Uterus (tissue), 3 donors: ENCODE measurements at regions not wholly inside any gene's neighbourhood (a gene's known extent, or its start where the extent isn't known, plus 50 kb on each side); places are given as distances from the start of the nearest gene placed in this dataset.
"Not testable (repeated sequence)": the region's sequence is repeated elsewhere in the genome, so short reads cannot be mapped to it uniquely, and the experiment has no call there.

Source experiments
- DNase-seq, 2 donors: peaks; one replicate each; pipeline ENCODE4 v3.0.0-alpha.2; 2019 to 2020
- H3K27ac ChIP-seq, 2 donors: fragments of 200-600 bp; sonication (generic); 1 replicate in 1 of 2; 2 replicates in 1 of 2; pipeline ENCODE4 v1.5.1; 2016 to 2018
- H3K27me3 ChIP-seq, 2 donors: fragments of 200-600 bp; sonication (generic); one replicate each; pipeline ENCODE4 v1.5.1; 2018 to 2019; ENCODE audit warnings: control low read depth in 1 of 2
- H3K36me3 ChIP-seq, 2 donors: fragments of 200-600 bp; sonication (generic); one replicate each; pipeline ENCODE4 v1.5.1; 2019; ENCODE audit warnings: control low read depth in 1 of 2
- H3K4me1 ChIP-seq, 2 donors: fragments of 200-600 bp; sonication (generic); one replicate each; pipeline ENCODE4 v1.5.1; 2018 to 2019; ENCODE audit warnings: control low read depth in 1 of 2
- H3K4me3 ChIP-seq, 2 donors: fragments of 200-600 bp; sonication (generic); 1 replicate in 1 of 2; 2 replicates in 1 of 2; pipeline ENCODE4 v1.5.1; 2018 to 2019; ENCODE audit warnings: mild to moderate bottlenecking in 1 of 2
- H3K9me3 ChIP-seq, 2 donors: fragments of 200-600 bp; sonication (generic); one replicate each; pipeline ENCODE4 v1.5.1; 2019; ENCODE audit warnings: control low read depth in 1 of 2
- CTCF ChIP-seq, 4 experiments: fragments of 200-600 bp in 2 of 4; fragments of 450-650 bp in 2 of 4; sonication (generic) in 2 of 4; IDR thresholded peaks; one replicate each; pipeline ENCODE4 v1.5.1; 2016 to 2019; ENCODE audit warnings: antibody characterized with exemption in 4 of 4, mild to moderate bottlenecking in 2 of 4, moderate library complexity in 1 of 4
- POLR2A ChIP-seq, 2 donors: fragments of 450-650 bp; IDR thresholded peaks; one replicate each; pipeline ENCODE4 v1.6.1; 2016; ENCODE audit warnings: antibody characterized with exemption in 2 of 2, mild to moderate bottlenecking in 1 of 2, moderate library complexity in 1 of 2
- intact Hi-C: fragments of 100-400 bp; cut with DNase I; formaldehyde crosslinking; loops from one replicate; pipeline ENCODE4 v1.15.1; 2023; ENCODE audit warnings: low total_unique reads
- donor health status: DM: yes; HTN: yes; CAD: no.

- no peaks in the 10 kb centered on the region for H3K27me3 ChIP-seq
- no peaks in the 10 kb centered on the region for H3K4me1 ChIP-seq
- no peak overlapping the region for H3K4me3 ChIP-seq
- DNase-seq: no peak
- no peaks in the 10 kb centered on the region for H3K36me3 ChIP-seq
- no peaks in the 10 kb centered on the region for H3K9me3 ChIP-seq
- no peak overlapping the region for H3K27ac ChIP-seq
- TF ChIP-seq POLR2A (IDR thresholded peaks at IDR 0.05) (no peak), CTCF (IDR thresholded peaks at IDR 0.05) (no peak)
- intact Hi-C loops: no loop called here
Observed at GRCh38 chr3:162710332-162711112, 1213.9 kb downstream of the OTOL1 start.

DNA sequence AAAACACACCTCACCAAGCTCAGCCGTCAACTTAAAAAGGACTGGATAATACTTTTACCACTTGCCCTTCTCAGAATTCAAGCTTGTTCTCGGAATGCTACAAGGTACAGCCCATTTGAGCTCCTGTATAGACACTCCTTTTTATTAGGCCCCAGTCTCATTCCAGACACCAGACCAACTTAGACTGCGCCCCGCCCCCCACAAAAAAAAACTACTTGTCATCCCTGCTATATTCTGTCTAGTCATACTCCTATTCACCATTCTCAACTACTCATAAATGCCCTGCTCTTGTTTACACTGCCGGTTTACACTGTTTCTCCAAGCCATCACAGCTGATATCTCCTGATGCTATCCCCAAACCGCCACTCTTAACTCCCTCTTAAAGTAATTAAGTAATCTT, 1220.5 kb downstream of the OTOL1 start:
- H3K27ac ChIP-seq, H3K9me3 ChIP-seq, DNase-seq, H3K4me1 ChIP-seq, intact Hi-C loops, H3K4me3 ChIP-seq, H3K36me3 ChIP-seq, H3K27me3 ChIP-seq: not testable (repeated sequence)

DNA sequence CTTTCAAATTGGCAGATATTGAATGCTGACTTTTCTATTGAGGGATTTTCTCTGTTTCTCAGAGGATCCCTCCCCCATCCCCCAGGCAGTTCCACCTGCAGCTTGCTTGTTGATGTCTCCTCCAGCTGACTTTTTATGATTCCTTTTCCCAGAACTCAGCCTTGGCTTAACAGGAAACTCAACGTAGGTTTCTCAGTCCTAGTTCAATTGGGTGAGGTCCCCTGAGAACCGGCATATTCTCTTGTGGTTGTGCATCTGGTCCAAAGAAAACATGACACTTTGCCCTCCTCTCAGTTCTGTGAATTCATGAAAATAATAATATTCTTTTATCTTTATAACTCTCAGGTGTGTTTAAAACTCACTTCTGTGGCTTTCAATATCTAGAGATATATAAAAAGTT, 1222.1 kb downstream of the OTOL1 start:
- no peaks in the 10 kb centered on the region for H3K27me3 ChIP-seq
- no peaks in the 10 kb centered on the region for H3K4me1 ChIP-seq
- no peaks in the 10 kb centered on the region for H3K9me3 ChIP-seq
- DNase-seq: no peak
- TF ChIP-seq POLR2A (IDR thresholded peaks at IDR 0.05) (no peak), CTCF (IDR thresholded peaks at IDR 0.05) (no peak)
- H3K4me3 ChIP-seq: no peak overlapping the region
- intact Hi-C loops: no loop called here
- no peak overlapping the region for H3K27ac ChIP-seq
- no peaks in the 10 kb centered on the region for H3K36me3 ChIP-seq

- Histone ChIP-seq H3K27ac (no peak overlapping the region), H3K9me3 (no peaks in the 10 kb centered on the region), H3K27me3 (no peaks in the 10 kb centered on the region), H3K36me3 (no peaks in the 10 kb centered on the region), H3K4me1 (no peaks in the 10 kb centered on the region), H3K4me3 (no peak overlapping the region)
- no peak for TF ChIP-seq POLR2A (IDR thresholded peaks at IDR 0.05)
- no peak for TF ChIP-seq CTCF (IDR thresholded peaks at IDR 0.05)
- no peak for DNase-seq
- intact Hi-C loops: no loop called here
Observed at GRCh38 chr3:162719684-162720341, 1223.2 kb downstream of the OTOL1 start.

GRCh38 chr3:162721736-162722135, 1225.1 kb downstream of the OTOL1 start:
- intact Hi-C loops: no loop called here
- Histone ChIP-seq H3K36me3 (no peaks in the 10 kb centered on the region), H3K27ac (no peak overlapping the region), H3K4me3 (no peak overlapping the region), H3K4me1 (no peaks in the 10 kb centered on the region), H3K27me3 (no peaks in the 10 kb centered on the region), H3K9me3 (no peaks in the 10 kb centered on the region)
- DNase-seq: no peak
- TF ChIP-seq CTCF (IDR thresholded peaks at IDR 0.05) (no peak), POLR2A (IDR thresholded peaks at IDR 0.05) (no peak)
